GM21717 (cell line): ENCODE measurements at regions not wholly inside any gene's neighbourhood (a gene's known extent, or its start where the extent isn't known, plus 50 kb on each side); places are given as distances from the start of the nearest gene placed in this dataset.

Experiments used
- ATAC-seq: cut with Tn5 transposase; IDR thresholded peaks from one replicate; pipeline ENCODE4 v1.9.1; 2021; ENCODE audit warnings: mild to moderate bottlenecking, moderate library complexity; ENCODE audit not compliant: unreplicated experiment

GRCh38 chr19:27759896-27760295, 1453.1 kb downstream of the UQCRFS1 start:
- ATAC-seq = no peak

- ATAC-seq = no peak
These were observed 1454.1 kb downstream of the UQCRFS1 start for GRCh38 chr19:27758626-27759505.

GRCh38 chr19:27754700-27755099, 1458.3 kb downstream of the UQCRFS1 start:
- no peak for ATAC-seq

- no peak for ATAC-seq
These were observed 1459.3 kb downstream of the UQCRFS1 start for GRCh38 chr19:27753622-27754021.

GRCh38 chr19:27752530-27753184, 1460.3 kb downstream of the UQCRFS1 start:
- ATAC-seq = no peak

- ATAC-seq = no peak
These were observed 1461.9 kb downstream of the UQCRFS1 start for GRCh38 chr19:27751044-27751391.

GRCh38 chr19:27750391-27751043, 1462.4 kb downstream of the UQCRFS1 start:
- no peak for ATAC-seq

- no peak for ATAC-seq
These were observed 1464.3 kb downstream of the UQCRFS1 start for GRCh38 chr19:27748551-27749152.

- no peak for ATAC-seq
These were observed 1466.1 kb downstream of the UQCRFS1 start for GRCh38 chr19:27746691-27747380.

GRCh38 chr19:27745978-27746542, 1466.9 kb downstream of the UQCRFS1 start:
- no peak for ATAC-seq

GRCh38 chr19:27744926-27745768, 1467.8 kb downstream of the UQCRFS1 start:
- ATAC-seq = no peak

- ATAC-seq = no peak
These were observed 1470.9 kb downstream of the UQCRFS1 start for GRCh38 chr19:27742041-27742440.

- ATAC-seq = no peak
These were observed 1471.7 kb downstream of the UQCRFS1 start for GRCh38 chr19:27741236-27741635.

GRCh38 chr19:27740396-27740795, 1472.6 kb downstream of the UQCRFS1 start:
- ATAC-seq = no peak

GRCh38 chr19:27738569-27739193, 1474.3 kb downstream of the UQCRFS1 start:
- ATAC-seq = no peak

- no peak for ATAC-seq
These were observed 1476.7 kb downstream of the UQCRFS1 start for GRCh38 chr19:27736225-27736624.

- no peak for ATAC-seq
These were observed 1477.6 kb downstream of the UQCRFS1 start for GRCh38 chr19:27735314-27735713.

- ATAC-seq = no peak
These were observed 1478.3 kb downstream of the UQCRFS1 start for GRCh38 chr19:27734496-27735220.
